ENCODE measurements at regions not wholly inside any gene's neighbourhood (a gene's known extent, or its start where the extent isn't known, plus 50 kb on each side); places are given as distances from the start of the nearest gene placed in this dataset.
"Not testable (repeated sequence)": the region's sequence is repeated elsewhere in the genome, so short reads cannot be mapped to it uniquely, and the experiment has no call there.

DNA sequence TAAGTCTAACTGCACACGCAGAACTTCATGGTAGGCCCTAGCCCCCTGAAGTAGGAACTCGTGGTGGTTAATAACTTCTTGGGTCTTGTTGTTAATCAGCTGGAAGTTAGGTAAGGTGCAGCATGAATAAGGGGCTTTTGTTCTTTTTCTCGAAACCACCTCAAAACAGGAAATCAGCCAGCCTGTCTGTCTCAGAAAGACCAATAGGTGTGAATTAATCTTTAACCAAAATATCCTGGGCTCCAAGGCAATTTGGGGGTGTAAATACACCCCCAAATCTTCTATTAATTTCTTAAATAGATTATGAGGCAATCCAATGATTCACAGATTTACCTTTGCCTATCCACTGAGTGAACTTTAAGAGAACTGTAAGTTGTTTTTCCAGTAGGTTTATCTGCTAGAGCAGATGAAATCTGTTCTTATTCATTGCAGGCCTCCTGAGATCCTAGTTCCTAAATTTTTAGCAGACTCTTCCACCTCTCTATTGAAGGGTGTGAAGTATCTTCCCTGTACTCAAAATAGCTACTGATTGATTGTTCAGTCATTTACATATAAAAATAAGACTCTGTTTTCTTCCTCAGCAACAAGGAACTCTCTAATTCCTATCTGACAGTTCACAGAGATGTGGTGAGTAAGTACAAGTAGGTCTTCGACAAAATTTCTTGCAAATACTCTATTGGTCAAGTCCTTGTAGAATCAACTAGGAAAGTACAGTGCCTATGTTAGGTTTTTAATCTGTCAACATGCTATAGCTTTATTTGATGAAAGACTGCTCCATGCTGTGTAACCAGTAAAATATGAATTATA lies 427.1 kb upstream of the NOX3 start:
- no peak for DNase-seq

DNA sequence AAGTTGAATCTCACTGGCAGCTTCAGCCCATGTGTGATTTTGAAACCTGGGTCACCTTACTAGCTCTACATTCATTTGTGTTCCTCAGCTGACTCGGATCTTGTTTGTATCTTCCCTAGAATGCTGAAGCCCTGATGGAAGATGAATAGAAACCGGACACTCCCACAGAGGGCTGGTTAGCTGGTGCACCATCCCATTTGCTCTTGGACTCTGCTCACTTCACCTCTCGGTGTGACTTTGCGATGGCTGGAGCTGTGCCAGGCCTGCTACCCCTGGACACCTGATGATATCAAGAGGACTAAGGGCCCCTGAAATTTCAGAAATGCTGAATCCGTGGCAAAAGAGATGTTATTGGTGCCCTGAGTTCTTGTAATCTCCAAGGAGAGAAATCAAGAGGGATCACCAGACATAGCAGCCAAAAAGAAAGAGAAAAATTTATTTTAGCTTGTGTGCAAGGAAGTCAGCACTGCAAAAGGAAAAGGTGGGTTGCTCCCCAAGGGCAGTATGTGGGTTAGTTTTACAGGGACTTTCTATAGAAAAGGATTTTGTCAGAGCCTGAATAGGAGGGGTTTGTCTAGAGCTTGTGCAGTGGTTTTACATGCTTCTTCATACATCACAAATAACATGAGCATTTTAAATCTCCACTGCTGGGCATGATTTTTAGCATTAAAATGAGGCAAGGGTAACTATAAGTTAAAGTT lies 426.3 kb upstream of the NOX3 start:
- DNase-seq, result no peak

GRCh38 chr6:155880900-155881299 lies 425.3 kb upstream of the NOX3 start:
- DNase-seq, result no peak

DNA sequence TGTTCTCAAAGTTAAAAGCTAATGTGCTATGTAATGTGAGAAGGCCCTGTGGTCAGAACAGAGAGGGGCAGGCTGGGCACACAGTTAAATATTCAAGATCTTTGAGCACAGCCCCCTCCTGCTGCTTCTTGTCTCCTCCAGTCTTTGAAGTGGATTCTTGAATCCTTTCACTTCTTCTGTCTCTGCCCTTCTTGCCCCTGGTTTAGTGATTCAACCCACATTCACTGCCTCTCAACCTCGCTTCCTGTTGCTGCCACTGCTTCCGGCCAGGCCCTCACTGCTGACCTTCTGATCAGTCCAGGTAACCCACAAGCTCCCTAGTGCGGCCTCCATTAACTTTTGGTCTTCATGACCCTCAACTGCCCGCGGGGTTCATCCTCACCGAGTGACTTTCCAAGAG lies 417.3 kb upstream of the NOX3 start:
- no peak for DNase-seq

- DNase-seq, result no peak
Observed at GRCh38 chr6:155867682-155868081, 412.0 kb upstream of the NOX3 start.

GRCh38 chr6:155866676-155867390 lies 411.2 kb upstream of the NOX3 start:
- not testable (repeated sequence) for DNase-seq

DNA sequence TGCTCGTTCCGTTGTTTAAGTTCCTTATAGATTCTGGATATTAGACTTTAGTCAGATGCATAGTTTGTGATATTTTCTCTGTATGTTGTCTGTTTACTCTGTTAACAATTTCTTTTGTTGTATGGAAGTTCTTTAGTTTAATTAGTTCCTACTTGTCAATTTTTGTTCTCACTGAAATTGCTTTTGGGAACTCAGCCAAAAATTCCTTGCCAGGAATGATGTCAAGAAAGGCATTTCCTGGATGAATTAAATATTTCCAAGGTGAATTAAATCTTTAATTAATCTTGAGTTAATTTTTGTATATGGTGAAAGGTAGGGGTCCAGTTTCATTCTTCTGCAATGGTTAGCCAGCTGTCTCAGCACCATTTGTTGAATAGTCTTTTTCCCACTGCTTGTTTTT lies 406.2 kb upstream of the NOX3 start:
- no peak for DNase-seq

- not testable (repeated sequence) for DNase-seq
Observed at GRCh38 chr6:155858906-155859305, 403.3 kb upstream of the NOX3 start.

DNA sequence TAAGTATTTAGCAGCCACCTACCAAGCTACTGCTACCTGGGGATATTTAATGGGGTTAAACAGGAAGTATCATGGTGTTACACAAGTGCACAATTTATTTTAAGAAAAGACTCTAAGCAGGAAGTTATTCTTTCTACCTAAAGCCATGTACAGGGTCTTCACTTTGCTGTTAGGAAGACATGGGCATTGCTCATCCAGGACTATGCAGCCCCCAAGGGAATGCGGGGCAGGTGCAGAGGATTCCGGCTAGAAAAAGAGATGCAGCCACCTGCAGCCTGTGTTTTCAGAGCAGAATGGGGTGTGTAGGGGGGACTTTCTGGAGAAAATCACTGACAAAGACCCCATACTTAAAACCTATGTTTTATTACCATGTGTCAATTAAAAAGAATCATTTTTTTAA lies 399.1 kb upstream of the NOX3 start:
- DNase-seq, result no peak

DNA sequence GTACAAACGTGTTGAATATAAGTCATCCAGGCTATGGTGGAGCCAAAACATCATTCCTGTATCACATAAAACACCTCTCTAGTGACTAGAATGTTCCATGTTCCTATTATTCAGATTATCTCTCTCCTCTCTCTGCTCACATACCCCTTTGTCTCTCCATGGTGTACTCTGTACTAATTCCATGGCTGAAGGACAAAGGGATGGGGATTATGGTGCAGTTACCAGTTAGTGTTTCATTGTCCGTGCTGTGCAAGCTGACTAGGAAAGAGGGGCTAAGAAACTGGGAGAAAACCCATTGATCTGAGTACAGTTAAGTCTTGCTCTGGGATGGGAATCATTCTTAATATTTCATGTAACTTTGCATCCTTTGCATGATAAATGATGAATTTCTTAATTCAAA lies 397.4 kb upstream of the NOX3 start:
- DNase-seq, result no peak

DNA sequence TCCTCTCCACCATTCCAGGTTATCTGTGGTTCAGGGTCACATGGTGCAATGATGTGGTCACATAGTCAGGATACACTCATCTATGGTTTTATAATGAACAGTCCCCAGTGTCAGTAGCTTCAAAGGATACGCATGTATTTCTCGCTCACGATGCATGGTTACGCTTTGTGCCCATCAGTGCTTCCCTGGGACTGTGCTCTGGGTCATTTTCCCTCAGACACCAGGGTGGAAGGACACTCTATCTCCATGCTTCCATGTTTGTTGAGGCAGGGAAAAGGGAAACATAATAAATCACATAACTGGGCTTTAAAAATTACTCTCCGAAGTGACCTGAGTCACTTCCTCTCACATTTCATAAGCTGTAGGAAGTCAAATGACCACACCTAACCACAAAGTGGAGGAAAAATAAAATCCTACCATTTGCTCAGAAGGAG lies 394.8 kb upstream of the NOX3 start:
- DNase-seq, result no peak

GRCh38 chr6:155847711-155848110 lies 392.1 kb upstream of the NOX3 start:
- no peak for DNase-seq

DNA sequence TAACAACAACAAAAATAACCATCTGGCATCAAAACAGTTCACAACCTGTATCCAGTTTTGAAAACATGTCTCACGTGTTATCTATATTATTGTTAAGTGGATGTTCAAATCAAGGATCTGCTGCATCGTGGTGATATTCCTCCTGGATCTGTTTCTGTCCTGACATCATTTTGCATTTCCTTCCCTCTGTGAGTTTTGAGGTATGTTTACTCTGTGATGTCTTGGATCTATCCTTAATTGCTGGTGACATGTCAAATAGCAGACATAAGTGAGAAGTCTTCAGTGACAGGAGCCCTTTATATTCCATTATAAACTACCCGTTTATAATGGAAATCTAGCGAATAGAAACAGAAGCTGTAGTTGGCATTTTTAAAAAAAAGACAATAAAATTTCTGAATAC lies 381.8 kb upstream of the NOX3 start:
- no peak for DNase-seq

- no peak for DNase-seq
Observed at GRCh38 chr6:155832596-155832995, 377.0 kb upstream of the NOX3 start.

- DNase-seq, result peak; percentile 15
Observed at GRCh38 chr6:155830531-155830930, 374.9 kb upstream of the NOX3 start.

DNA sequence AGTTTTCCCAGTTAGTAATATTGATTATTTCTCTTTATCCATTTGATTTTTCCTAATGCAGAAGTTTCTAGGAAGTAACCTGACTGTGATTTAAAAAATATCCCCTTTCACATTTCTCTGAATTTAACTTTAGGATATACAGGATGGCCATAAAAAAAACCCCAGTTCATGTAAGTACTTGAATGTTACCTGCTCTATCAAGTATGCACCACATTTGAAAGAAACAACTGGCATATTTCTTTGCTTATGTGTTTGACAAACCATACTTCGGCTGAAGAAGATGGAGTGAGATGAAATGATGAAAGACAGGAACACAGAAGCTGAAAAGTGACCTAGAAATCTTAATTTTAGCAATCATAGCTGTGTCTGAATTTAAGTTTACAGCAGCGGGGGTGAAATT lies 374.0 kb upstream of the NOX3 start:
- no peak for DNase-seq

GRCh38 chr6:155828989-155829388 lies 373.4 kb upstream of the NOX3 start:
- DNase-seq, result no peak

- no peak for DNase-seq
Observed at GRCh38 chr6:155818698-155819097, 363.1 kb upstream of the NOX3 start.

- DNase-seq, result no peak
Observed at GRCh38 chr6:155813548-155813947, 357.9 kb upstream of the NOX3 start.

DNA sequence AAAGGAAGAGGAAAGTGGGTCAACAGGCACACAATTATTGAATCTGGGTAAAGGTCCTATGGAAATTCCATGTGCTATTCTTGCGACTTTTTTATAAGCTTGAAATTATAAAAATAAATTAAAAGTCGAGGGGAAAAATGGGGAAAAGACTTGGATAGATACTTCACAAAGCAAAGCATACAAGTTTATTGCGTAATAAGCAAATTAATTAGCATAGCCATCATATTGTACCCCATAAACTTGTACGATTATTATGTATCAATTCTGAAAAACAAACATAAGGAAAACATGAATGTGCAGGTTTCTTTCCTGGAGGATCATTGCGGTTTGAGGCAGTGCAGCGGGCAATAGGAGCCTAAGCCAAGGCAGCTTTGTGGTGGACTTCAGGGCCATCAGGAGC lies 351.6 kb upstream of the NOX3 start:
- no peak for DNase-seq

- no peak for DNase-seq
Observed at GRCh38 chr6:155801046-155801445, 345.4 kb upstream of the NOX3 start.

DNA sequence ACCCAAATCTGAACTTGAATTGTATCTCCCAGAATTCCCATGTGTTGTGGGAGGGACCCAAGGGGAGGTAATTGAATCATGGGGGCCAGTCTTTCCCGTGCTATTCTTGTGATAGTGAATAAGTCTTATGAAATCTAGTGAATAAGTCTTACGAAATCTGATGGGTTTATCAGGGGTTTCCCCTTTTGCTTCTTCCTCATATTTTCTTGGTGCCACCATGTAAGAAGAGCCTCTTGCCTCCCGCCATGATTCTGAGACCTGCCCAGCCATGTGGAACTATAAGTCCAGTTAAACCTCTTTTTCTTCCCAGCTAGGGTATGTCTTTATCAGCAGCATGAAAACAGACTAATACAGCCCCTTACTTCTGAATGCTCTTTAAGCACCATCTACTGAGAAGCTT lies 343.2 kb upstream of the NOX3 start:
- not testable (repeated sequence) for DNase-seq

DNA sequence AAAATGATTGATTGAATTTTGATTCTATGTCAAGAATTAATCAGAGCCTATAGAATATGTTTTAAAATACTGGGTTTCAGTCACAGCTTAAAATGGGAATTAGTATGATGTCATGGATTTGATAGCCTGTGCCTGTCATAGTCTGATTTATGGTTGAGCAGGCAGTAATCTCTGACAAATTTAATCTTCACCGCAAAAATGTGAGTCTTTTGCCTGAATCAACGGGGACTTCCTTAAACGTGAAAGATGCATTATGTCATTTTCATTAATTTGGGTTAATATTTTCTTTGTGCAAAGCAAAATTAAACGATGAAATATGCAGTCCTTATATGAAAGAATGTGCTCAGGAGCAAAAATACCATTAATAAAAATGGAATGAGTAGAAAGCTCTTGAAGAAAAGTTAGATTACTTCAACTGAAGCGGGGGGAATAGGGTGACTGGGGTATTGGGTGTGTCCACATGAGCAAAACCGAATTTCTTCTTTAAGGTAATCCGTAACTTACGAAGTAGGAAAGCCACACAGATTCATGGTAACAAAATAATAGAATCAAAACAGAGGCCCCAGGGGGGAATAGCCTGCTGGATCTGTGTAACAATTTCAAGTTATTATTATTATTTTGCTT lies 339.6 kb upstream of the NOX3 start:
- no peak for DNase-seq
